Fibroblast of upper back skin (primary cell): ENCODE measurements at regions not wholly inside any gene's neighbourhood (a gene's known extent, or its start where the extent isn't known, plus 50 kb on each side); places are given as distances from the start of the nearest gene placed in this dataset.

Source experiments
- DNase-seq: peaks from one replicate; pipeline ENCODE4 v3.0.0-alpha.2; 2013

GRCh38 chr6:23327621-23328020, 758.3 kb downstream of the HDGFL1 start:
- no peak for DNase-seq

- no peak for DNase-seq
Measured at GRCh38 chr6:23329086-23329485, 759.7 kb downstream of the HDGFL1 start.

- no peak for DNase-seq
Measured at GRCh38 chr6:23330632-23331031, 761.3 kb downstream of the HDGFL1 start.

GRCh38 chr6:23334360-23334759, 765.0 kb downstream of the HDGFL1 start:
- DNase-seq, result no peak

GRCh38 chr6:23335894-23336293, 766.5 kb downstream of the HDGFL1 start:
- DNase-seq, result no peak

- DNase-seq, result no peak
Measured at GRCh38 chr6:23339268-23339667, 769.9 kb downstream of the HDGFL1 start.

- no peak for DNase-seq
Measured at GRCh38 chr6:23340271-23340670, 770.9 kb downstream of the HDGFL1 start.

GRCh38 chr6:23343610-23344306, 774.4 kb downstream of the HDGFL1 start:
- no peak for DNase-seq

GRCh38 chr6:23348185-23348584, 777.8 kb upstream of the NRSN1 start:
- no peak for DNase-seq

GRCh38 chr6:23349521-23350147, 776.4 kb upstream of the NRSN1 start:
- peak; percentile 88 for DNase-seq

GRCh38 chr6:23350752-23351453, 775.1 kb upstream of the NRSN1 start:
- peak; percentile 10 for DNase-seq

GRCh38 chr6:23354004-23354403, 772.0 kb upstream of the NRSN1 start:
- DNase-seq, result no peak

GRCh38 chr6:23357185-23357766, 768.7 kb upstream of the NRSN1 start:
- DNase-seq, result no peak

- DNase-seq, result peak; percentile 0
Measured at GRCh38 chr6:23365732-23366131, 760.3 kb upstream of the NRSN1 start.

GRCh38 chr6:23367311-23367710, 758.7 kb upstream of the NRSN1 start:
- no peak for DNase-seq

GRCh38 chr6:23368557-23368956, 757.5 kb upstream of the NRSN1 start:
- DNase-seq, result no peak

GRCh38 chr6:23370051-23370450, 756.0 kb upstream of the NRSN1 start:
- no peak for DNase-seq

GRCh38 chr6:23371132-23371915, 754.7 kb upstream of the NRSN1 start:
- DNase-seq, result no peak

- no peak for DNase-seq
Measured at GRCh38 chr6:23377830-23378229, 748.2 kb upstream of the NRSN1 start.

GRCh38 chr6:23380465-23380864, 745.5 kb upstream of the NRSN1 start:
- no peak for DNase-seq

- DNase-seq, result no peak
Measured at GRCh38 chr6:23388086-23388783, 737.8 kb upstream of the NRSN1 start.

GRCh38 chr6:23389386-23389785, 736.6 kb upstream of the NRSN1 start:
- no peak for DNase-seq
